HG03354 (cell line): ENCODE measurements at regions not wholly inside any gene's neighbourhood (a gene's known extent, or its start where the extent isn't known, plus 50 kb on each side); places are given as distances from the start of the nearest gene placed in this dataset.

Source experiments
- ATAC-seq: cut with Tn5 transposase; IDR thresholded peaks from one replicate; pipeline ENCODE4 v1.9.1; 2021; ENCODE audit warnings: mild to moderate bottlenecking; ENCODE audit not compliant: unreplicated experiment, poor library complexity, severe bottlenecking

DNA sequence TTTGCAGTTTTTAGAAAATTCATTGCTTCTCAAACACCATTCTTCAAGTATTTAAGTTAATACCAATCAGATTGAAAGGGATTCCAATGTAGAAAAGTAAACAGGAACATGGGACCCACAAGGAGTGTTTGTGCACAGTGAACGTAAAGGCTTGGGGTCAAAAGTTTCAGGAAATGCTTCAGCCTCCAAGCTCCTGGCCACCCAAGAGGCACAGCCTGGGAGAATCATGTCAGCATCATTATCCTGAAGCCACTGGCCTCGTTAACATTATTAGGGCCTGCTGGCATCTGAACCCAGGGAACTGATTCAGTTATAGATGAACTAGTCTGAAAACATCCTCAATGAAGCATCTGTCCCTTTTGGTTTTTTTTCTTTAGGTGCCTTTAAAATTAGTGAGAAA lies 122.9 kb downstream of the NXNL2 start:
- no peak for ATAC-seq

DNA sequence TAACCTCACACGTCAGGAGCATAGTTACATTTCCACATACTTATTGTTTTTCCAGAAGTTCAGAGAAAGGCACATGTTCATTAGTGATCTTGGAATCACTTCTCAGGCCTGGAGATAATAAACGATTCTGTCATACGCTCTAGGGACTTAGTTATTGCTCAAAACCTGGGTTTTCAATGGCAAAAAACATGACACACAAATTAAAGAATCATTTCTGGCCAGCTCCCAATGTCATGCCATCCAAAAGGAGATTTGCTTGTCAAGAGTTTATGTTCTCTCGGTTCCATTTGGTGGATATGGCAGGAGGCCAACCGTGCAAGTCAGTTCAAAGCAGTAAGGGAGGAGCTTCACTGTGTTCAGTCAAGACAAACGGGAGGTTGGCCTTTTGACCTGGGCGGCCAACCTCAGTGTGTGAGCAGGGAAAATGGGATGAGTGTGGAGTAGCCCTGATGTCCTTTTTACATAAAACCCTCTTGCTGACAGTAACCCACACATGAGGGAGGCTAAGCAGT lies 123.4 kb downstream of the NXNL2 start:
- ATAC-seq = no peak

GRCh38 chr9:88659126-88659525 lies 124.1 kb downstream of the NXNL2 start:
- ATAC-seq = no peak

DNA sequence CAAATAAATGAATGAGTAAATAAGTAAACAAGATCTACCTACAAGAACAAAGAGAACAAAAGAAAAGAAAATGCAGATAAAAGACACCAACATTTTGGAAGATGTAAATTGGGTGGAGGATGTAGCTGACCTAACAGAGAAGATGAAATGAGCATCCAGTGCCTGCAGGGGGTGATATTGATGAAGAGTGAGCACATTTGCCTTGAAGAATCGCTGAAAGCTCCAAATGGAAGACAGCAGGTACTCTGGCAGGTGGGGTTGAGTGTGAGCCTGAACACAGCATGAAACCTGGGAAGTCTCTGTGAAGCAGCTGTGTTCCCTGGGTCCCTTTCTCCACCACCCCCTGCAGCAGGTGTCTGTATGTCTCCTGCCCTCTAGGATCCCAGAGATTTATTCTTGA lies 125.6 kb downstream of the NXNL2 start:
- no peak for ATAC-seq

DNA sequence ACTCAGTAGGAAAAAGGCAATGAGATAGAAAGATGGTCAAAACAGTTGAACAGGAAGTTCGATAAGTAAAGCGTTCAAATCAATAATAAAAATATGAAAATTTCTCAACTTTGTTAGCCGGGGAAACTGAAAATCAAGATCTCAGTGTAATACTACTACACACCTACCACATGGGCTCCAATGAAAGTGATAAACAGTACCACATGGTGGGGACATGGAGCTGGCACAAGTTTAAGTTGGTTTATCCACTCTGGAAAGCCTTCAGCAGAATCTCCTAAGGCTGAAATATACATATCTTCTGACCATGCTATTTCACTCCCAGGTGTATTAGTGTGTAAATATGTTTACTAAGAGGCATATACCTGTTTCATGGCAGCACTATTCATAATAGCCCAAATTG lies 126.8 kb downstream of the NXNL2 start:
- ATAC-seq = no peak

DNA sequence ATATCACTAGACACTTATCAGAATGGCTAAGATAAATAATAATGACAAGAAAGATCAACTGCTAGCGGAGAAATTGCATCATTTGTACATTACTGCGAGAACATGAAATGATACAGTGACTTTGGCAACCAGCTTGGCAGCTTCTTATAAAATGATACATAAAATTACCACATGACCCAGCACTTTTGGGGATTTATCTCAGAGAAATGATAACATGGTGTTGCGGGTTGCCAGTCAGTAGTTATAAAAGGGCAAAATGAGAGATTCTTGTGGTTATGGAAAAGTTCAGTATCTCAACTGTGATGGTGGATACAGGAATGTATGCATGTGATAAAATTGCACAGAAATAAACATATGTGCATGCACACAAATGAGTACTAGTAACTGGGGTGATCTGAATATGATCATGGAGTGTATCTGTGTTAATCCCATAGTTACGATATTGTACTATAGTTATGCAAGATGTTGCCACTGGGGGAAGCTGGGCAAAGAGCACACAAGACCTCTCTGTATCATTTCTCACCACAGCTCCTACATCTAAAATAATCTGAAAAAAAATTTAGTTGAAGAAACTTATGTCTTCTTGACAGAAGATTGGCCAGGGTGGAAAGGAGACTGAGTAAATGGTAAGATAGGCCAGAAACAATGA lies 128.9 kb downstream of the NXNL2 start:
- no peak for ATAC-seq

DNA sequence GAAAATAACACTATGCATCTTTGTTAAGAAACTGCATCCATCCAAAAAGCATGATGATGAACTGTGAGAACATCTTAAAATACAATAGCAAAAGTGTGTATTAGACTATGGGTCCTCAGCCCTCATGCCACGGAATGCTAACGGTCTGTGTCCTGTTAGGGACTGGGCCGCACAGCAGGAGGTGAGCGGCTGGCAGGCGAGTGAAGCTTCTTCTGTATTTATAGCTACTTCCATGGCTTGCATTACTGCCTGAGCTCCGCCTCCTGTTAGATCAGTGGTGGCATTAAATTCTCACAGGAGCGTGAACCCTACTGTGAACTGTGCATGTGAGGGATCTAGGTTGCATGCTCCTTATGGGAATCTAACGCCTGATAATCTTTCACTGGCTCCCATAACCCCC lies 129.8 kb downstream of the NXNL2 start:
- no peak for ATAC-seq

DNA sequence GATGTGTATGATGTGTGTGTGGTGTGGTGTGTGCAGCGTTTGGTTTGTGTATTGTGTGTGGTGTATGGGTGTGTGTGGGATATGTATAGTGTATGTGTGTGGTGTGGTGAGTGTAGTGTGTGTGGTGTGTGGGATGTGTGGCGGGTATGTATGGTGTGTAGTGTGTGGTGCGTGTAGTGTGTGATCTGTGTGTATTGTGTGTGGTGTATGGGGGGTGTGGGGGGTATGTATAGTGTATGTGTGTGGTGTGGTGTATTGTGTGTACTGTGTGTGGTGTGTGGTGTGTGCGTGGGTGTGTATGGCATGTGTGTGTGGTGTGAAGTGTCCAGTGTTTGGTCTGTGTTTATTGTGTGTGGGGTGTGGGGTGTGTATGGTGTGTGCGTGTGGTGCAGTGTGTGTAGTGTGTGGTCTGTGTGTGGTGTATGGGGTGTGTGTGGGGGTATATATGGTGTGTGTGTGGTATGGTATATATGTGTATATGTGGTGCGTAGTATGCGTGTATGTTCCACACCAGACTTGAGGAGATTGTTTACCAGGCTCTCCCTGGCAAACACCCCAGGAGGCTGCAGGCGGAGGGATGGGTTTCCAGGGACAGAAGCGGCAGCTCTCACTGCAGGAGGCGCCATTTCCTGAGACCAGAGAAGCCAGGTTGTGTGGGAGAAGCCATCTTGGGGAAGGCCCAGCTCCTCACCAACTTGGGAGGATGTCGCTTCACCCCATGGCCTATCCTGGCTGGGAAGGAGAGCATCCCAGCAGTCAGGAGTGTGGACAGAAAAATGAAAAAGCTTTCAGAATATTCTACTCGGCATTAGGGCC lies 138.1 kb downstream of the NXNL2 start:
- no peak for ATAC-seq

GRCh38 chr9:88673886-88674285 lies 138.9 kb downstream of the NXNL2 start:
- ATAC-seq = no peak

DNA sequence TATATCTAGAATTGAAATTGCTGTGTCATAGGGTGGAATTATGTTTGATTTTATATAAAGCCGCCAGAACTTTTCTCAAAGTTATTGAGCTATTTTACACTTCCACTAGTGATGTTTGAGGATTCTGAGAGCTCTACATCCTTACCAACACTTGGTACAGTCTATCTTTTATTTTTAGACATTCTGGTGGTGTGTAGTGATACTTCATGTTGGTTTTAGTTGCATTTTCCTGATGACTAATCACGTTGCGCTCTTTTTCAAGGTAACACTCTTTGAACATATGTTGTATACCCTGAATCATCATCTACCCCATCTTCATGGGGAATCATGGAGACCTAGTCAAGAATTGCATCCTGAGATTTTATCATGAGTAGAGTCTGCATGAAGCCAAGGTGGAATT lies 141.7 kb downstream of the NXNL2 start:
- ATAC-seq = no peak

DNA sequence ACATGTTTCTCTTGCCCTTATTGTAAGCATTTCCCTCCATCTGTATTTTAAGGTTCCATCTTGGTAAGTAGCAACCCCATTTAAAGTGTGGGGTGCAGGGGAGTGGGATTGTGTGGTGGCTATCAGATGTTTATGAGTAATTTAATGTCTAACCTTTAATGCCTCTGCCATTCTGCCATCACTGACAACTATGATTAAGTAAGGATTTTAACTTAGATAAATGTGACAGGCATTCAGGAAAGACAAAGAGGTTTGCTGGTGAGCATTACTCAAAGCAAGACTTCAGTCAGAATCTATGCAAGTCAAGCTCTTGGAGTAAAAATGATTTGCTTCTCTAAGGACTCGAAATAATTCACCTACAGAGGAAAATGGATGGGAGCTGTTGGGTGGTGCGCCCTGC lies 143.0 kb downstream of the NXNL2 start:
- ATAC-seq = no peak

DNA sequence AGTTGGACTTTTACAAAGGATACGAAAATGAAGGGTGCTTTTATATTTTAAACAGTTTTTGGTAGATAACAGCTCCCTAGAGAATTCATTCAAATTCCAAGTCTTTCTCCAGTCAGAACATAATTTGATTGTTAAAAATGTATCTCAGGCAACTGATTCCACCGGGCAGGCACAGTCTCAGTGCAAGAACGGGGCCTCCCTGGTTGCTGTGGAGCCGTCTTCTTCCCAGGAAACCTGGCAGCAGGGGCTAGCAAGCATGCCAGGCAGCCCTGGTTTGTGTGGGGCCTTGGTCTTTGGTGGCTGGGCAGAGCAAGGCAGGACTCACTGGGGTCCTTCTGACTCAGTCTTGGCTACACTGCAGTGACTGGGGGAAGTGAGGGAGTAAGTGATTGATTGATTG lies 143.5 kb downstream of the NXNL2 start:
- ATAC-seq = no peak

DNA sequence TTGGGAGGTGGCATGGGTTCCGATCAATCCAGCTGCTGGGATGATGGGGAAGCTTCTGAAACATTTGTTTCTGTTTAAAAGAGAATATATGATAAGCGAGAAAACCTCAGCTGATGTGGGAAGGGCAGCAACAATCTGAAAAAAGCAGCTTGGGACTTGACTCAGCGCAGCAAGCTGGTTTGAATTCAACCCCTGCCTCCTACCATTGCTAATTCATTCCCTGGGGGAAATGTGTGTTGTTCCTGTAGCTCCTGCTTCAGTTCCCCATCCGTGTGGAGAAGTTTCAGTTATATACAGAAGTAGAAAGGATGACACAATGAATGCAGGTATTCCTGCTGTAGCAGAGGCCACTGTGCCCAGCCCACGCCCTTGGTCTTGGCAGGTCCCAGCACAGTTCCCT lies 145.1 kb downstream of the NXNL2 start:
- ATAC-seq = no peak

DNA sequence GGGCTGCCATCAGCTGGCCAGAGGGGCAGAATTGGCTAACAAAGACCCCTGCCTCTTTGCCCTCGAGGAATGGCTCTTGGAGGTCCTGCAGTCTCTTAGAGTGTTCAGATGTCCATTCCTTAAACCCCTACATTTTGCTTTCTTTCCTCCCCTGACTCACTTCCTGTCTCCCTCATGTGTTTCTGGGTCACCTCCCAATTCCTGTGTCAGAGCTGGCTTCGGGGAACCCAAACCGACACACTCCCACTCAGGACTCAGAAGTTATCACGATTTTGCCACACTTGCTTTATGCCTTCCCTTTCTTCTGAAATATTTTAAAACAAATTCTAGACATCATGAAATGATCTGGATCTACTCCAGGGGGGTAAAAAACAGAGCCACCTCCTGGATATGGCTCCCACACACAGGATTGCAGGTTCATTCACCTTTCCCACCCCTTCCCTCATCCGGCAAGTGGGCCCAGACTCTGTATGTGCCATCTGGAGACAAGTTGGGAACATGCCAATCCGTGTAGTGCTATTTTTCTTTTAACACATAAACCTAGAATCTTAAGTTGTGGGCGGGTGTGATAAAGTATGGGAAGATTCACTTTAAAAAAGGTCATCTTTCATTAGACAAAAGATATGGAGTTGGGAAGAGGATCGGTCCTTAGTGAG lies 145.7 kb downstream of the NXNL2 start:
- ATAC-seq = no peak

DNA sequence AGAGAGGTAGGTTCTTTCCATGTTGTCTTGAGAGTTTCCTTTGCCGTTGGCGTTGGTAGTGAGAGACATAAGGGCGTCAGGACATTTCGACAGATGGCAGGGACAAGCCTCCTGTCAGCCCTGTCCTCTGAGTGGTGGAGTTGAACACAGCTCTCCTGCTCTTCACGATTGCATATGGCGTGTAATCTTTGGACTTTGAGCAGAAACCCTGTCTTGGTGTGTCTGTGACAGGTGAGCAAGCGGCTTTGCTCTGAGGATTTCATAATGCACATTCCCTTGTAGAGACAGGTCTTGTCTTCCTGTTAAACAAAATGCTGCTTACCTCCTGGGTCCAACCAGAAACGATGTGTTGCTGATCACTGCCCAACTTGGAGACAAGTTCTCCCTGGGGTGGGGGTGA lies 146.5 kb downstream of the NXNL2 start:
- no peak for ATAC-seq

- no peak for ATAC-seq
These were observed 147.5 kb downstream of the NXNL2 start for GRCh38 chr9:88682431-88682831.

GRCh38 chr9:88684046-88684445 lies 149.1 kb downstream of the NXNL2 start:
- no peak for ATAC-seq

DNA sequence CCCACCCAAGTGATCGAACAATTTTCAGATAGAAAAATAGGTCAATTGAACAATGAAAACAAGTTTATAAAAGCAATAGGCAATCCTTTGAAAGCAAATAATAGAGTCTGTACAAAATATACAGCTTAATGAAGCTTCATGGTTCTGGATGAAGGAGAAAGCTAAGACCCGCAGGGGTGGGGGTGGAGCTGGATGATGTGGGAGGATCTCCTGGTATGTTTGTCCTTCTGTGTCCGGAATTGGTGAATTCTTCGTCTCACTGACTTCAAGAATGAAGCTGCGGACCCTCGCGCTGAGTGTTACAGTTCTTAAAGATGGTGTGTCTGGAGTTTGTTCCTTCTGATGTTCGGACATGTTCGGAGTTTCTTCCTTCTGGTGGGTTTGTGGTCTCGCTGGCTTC lies 149.9 kb downstream of the NXNL2 start:
- ATAC-seq = no peak

GRCh38 chr9:88685966-88686365 lies 151.0 kb downstream of the NXNL2 start:
- ATAC-seq = no peak

- no peak for ATAC-seq
These were observed 154.7 kb downstream of the NXNL2 start for GRCh38 chr9:88689509-88690298.
